ENCODE measurements at regions not wholly inside any gene's neighbourhood (a gene's known extent, or its start where the extent isn't known, plus 50 kb on each side); places are given as distances from the start of the nearest gene placed in this dataset.
"Not testable (repeated sequence)": the region's sequence is repeated elsewhere in the genome, so short reads cannot be mapped to it uniquely, and the experiment has no call there.

- H3K27me3 ChIP-seq (ENCODE audit: control insufficient read depth, insufficient read depth, low read length) = no peaks in the 10 kb centered on the region
- no CpG with 5 or more reads among the region's 12 CpGs for WGBS (ENCODE audit: insufficient coverage, insufficient read length)
Observed at GRCh38 chr11:64428693-64429092, 69.7 kb downstream of the RPS6KA4 start.

GRCh38 chr11:64429970-64430369 is 71.0 kb downstream of the RPS6KA4 start:
- H3K4me1 ChIP-seq (ENCODE audit: control insufficient read depth, insufficient read depth, low read length) = no peaks in the 10 kb centered on the region
- no peak overlapping the region for H3K27ac ChIP-seq (ENCODE audit: low read length)
- no peak for DNase-seq (ENCODE audit: low read depth, low spot score)
- no CpG with 5 or more reads among the region's 12 CpGs for WGBS (ENCODE audit: insufficient coverage, insufficient read length)
- H3K27me3 ChIP-seq (ENCODE audit: control insufficient read depth, insufficient read depth, low read length) = no peaks in the 10 kb centered on the region
- no peak overlapping the region for H3K4me3 ChIP-seq (ENCODE audit: low read length)
- H3K9me3 ChIP-seq (ENCODE audit: control insufficient read depth, insufficient read depth, low read length) = no peaks in the 10 kb centered on the region
- H3K36me3 ChIP-seq (ENCODE audit: control insufficient read depth, insufficient read depth, low read length) = no peaks in the 10 kb centered on the region

More at GRCh38 chr11:64428693-64429092, 69.7 kb downstream of the RPS6KA4 start:
- Histone ChIP-seq H3K4me3 (ENCODE audit: low read length) (no peak overlapping the region), H3K27ac (ENCODE audit: low read length) (no peak overlapping the region), H3K36me3 (ENCODE audit: control insufficient read depth, insufficient read depth, low read length) (no peaks in the 10 kb centered on the region), H3K9me3 (ENCODE audit: control insufficient read depth, insufficient read depth, low read length) (no peaks in the 10 kb centered on the region), H3K4me1 (ENCODE audit: control insufficient read depth, insufficient read depth, low read length) (no peaks in the 10 kb centered on the region)
- no peak for DNase-seq (ENCODE audit: low read depth, low spot score)

- H3K27me3 ChIP-seq (ENCODE audit: control insufficient read depth, insufficient read depth, low read length) = no peaks in the 10 kb centered on the region
- H3K27ac ChIP-seq (ENCODE audit: low read length) = no peak overlapping the region
- no peaks in the 10 kb centered on the region for H3K9me3 ChIP-seq (ENCODE audit: control insufficient read depth, insufficient read depth, low read length)
- H3K36me3 ChIP-seq (ENCODE audit: control insufficient read depth, insufficient read depth, low read length) = no peaks in the 10 kb centered on the region
- no peak for DNase-seq (ENCODE audit: low read depth, low spot score)
- no peaks in the 10 kb centered on the region for H3K4me1 ChIP-seq (ENCODE audit: control insufficient read depth, insufficient read depth, low read length)
- no CpG with 5 or more reads among the region's 18 CpGs for WGBS (ENCODE audit: insufficient coverage, insufficient read length)
- H3K4me3 ChIP-seq (ENCODE audit: low read length) = no peak overlapping the region
Observed at GRCh38 chr11:64430645-64431044, 71.7 kb downstream of the RPS6KA4 start.

- no CpG with 5 or more reads among the region's 4 CpGs for WGBS (ENCODE audit: insufficient coverage, insufficient read length)
- no peak for DNase-seq (ENCODE audit: low read depth, low spot score)
- H3K27ac ChIP-seq (ENCODE audit: low read length) = no peak overlapping the region
Observed at GRCh38 chr11:64436000-64436399, 77.0 kb downstream of the RPS6KA4 start.

GRCh38 chr11:64437426-64437825 is 78.5 kb downstream of the RPS6KA4 start:
- WGBS (ENCODE audit: insufficient coverage, insufficient read length) = no CpG with 5 or more reads among the region's 7 CpGs
- H3K36me3 ChIP-seq (ENCODE audit: control insufficient read depth, insufficient read depth, low read length) = no peaks in the 10 kb centered on the region
- no peaks in the 10 kb centered on the region for H3K4me1 ChIP-seq (ENCODE audit: control insufficient read depth, insufficient read depth, low read length)

More at GRCh38 chr11:64436000-64436399, 77.0 kb downstream of the RPS6KA4 start:
- Histone ChIP-seq H3K27me3 (ENCODE audit: control insufficient read depth, insufficient read depth, low read length) (no peaks in the 10 kb centered on the region), H3K36me3 (ENCODE audit: control insufficient read depth, insufficient read depth, low read length) (no peaks in the 10 kb centered on the region), H3K4me1 (ENCODE audit: control insufficient read depth, insufficient read depth, low read length) (no peaks in the 10 kb centered on the region), H3K4me3 (ENCODE audit: low read length) (no peak overlapping the region), H3K9me3 (ENCODE audit: control insufficient read depth, insufficient read depth, low read length) (no peaks in the 10 kb centered on the region)

GRCh38 chr11:64438986-64439771 is 80.2 kb downstream of the RPS6KA4 start:
- no peak for DNase-seq (ENCODE audit: low read depth, low spot score)
- Histone ChIP-seq H3K9me3 (ENCODE audit: control insufficient read depth, insufficient read depth, low read length) (no peaks in the 10 kb centered on the region), H3K36me3 (ENCODE audit: control insufficient read depth, insufficient read depth, low read length) (no peaks in the 10 kb centered on the region), H3K27me3 (ENCODE audit: control insufficient read depth, insufficient read depth, low read length) (no peaks in the 10 kb centered on the region), H3K4me3 (ENCODE audit: low read length) (no peak overlapping the region), H3K27ac (ENCODE audit: low read length) (no peak overlapping the region), H3K4me1 (ENCODE audit: control insufficient read depth, insufficient read depth, low read length) (no peaks in the 10 kb centered on the region)
- no CpG with 5 or more reads among the region's 22 CpGs for WGBS (ENCODE audit: insufficient coverage, insufficient read length)

More at GRCh38 chr11:64437426-64437825, 78.5 kb downstream of the RPS6KA4 start:
- no peaks in the 10 kb centered on the region for H3K9me3 ChIP-seq (ENCODE audit: control insufficient read depth, insufficient read depth, low read length)
- no peak for DNase-seq (ENCODE audit: low read depth, low spot score)
- no peak overlapping the region for H3K4me3 ChIP-seq (ENCODE audit: low read length)
- H3K27ac ChIP-seq (ENCODE audit: low read length) = no peak overlapping the region
- no peaks in the 10 kb centered on the region for H3K27me3 ChIP-seq (ENCODE audit: control insufficient read depth, insufficient read depth, low read length)

- H3K4me3 ChIP-seq (ENCODE audit: low read length); H3K36me3 ChIP-seq (ENCODE audit: control insufficient read depth, insufficient read depth, low read length); H3K27ac ChIP-seq (ENCODE audit: low read length); H3K27me3 ChIP-seq (ENCODE audit: control insufficient read depth, insufficient read depth, low read length); H3K4me1 ChIP-seq (ENCODE audit: control insufficient read depth, insufficient read depth, low read length); H3K9me3 ChIP-seq (ENCODE audit: control insufficient read depth, insufficient read depth, low read length); DNase-seq (ENCODE audit: low read depth, low spot score): not testable (repeated sequence)
- WGBS (ENCODE audit: insufficient coverage, insufficient read length) = no CpG with 5 or more reads among the region's 8 CpGs
Observed at GRCh38 chr11:64439772-64440491, 81.0 kb downstream of the RPS6KA4 start.

GRCh38 chr11:64441127-64441526 is 82.2 kb downstream of the RPS6KA4 start:
- Histone ChIP-seq H3K36me3 (ENCODE audit: control insufficient read depth, insufficient read depth, low read length) (no peaks in the 10 kb centered on the region), H3K4me1 (ENCODE audit: control insufficient read depth, insufficient read depth, low read length) (no peaks in the 10 kb centered on the region), H3K4me3 (ENCODE audit: low read length) (no peak overlapping the region), H3K9me3 (ENCODE audit: control insufficient read depth, insufficient read depth, low read length) (no peaks in the 10 kb centered on the region), H3K27ac (ENCODE audit: low read length) (no peak overlapping the region), H3K27me3 (ENCODE audit: control insufficient read depth, insufficient read depth, low read length) (no peaks in the 10 kb centered on the region)
- DNase-seq (ENCODE audit: low read depth, low spot score) = no peak
- no CpG with 5 or more reads among the region's 11 CpGs for WGBS (ENCODE audit: insufficient coverage, insufficient read length)

- no peak for DNase-seq (ENCODE audit: low read depth, low spot score)
- no peaks in the 10 kb centered on the region for H3K4me1 ChIP-seq (ENCODE audit: control insufficient read depth, insufficient read depth, low read length)
- no CpG with 5 or more reads among the region's 5 CpGs for WGBS (ENCODE audit: insufficient coverage, insufficient read length)
- H3K27ac ChIP-seq (ENCODE audit: low read length) = no peak overlapping the region
- H3K36me3 ChIP-seq (ENCODE audit: control insufficient read depth, insufficient read depth, low read length) = no peaks in the 10 kb centered on the region
- H3K4me3 ChIP-seq (ENCODE audit: low read length) = no peak overlapping the region
- no peaks in the 10 kb centered on the region for H3K9me3 ChIP-seq (ENCODE audit: control insufficient read depth, insufficient read depth, low read length)
- no peaks in the 10 kb centered on the region for H3K27me3 ChIP-seq (ENCODE audit: control insufficient read depth, insufficient read depth, low read length)
Observed at GRCh38 chr11:64443001-64443400, 84.0 kb downstream of the RPS6KA4 start.

- no CpG with 5 or more reads among the region's 4 CpGs for WGBS (ENCODE audit: insufficient coverage, insufficient read length)
- Histone ChIP-seq H3K9me3 (ENCODE audit: control insufficient read depth, insufficient read depth, low read length) (no peaks in the 10 kb centered on the region), H3K27me3 (ENCODE audit: control insufficient read depth, insufficient read depth, low read length) (no peaks in the 10 kb centered on the region), H3K4me1 (ENCODE audit: control insufficient read depth, insufficient read depth, low read length) (peaks cover 2% of the 10 kb centered on the region; the same call in 1 of the 2 replicates), H3K4me3 (ENCODE audit: low read length) (no peak overlapping the region), H3K27ac (ENCODE audit: low read length) (no peak overlapping the region), H3K36me3 (ENCODE audit: control insufficient read depth, insufficient read depth, low read length) (no peaks in the 10 kb centered on the region)
- DNase-seq (ENCODE audit: low read depth, low spot score) = no peak
Observed at GRCh38 chr11:64444838-64445441, 86.0 kb downstream of the RPS6KA4 start.
